ENCODE measurements at regions not wholly inside any gene's neighbourhood (a gene's known extent, or its start where the extent isn't known, plus 50 kb on each side); places are given as distances from the start of the nearest gene placed in this dataset.
"Not testable (repeated sequence)": the region's sequence is repeated elsewhere in the genome, so short reads cannot be mapped to it uniquely, and the experiment has no call there.

DNA sequence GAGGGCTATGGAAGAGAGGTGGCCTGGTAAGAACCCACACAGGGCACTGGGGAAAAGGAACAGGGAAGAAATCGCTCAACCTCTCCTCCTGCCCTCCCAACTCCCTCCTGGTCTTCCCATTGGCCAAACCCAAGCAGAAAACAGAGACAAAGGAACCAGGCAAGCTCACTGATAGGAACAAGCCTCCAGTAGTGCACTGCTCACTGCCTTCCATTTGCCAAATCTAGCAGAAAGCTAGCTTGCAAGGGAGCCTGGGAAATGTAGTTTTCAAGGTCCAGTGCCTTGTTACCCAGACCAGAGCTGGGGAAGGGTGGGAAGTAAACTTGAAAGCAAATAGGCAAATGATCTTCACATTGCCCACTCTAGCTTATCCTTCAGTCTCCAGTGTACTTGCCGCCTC is 556.1 kb upstream of the AUTS2 start:
- DNase-seq = no peak

DNA sequence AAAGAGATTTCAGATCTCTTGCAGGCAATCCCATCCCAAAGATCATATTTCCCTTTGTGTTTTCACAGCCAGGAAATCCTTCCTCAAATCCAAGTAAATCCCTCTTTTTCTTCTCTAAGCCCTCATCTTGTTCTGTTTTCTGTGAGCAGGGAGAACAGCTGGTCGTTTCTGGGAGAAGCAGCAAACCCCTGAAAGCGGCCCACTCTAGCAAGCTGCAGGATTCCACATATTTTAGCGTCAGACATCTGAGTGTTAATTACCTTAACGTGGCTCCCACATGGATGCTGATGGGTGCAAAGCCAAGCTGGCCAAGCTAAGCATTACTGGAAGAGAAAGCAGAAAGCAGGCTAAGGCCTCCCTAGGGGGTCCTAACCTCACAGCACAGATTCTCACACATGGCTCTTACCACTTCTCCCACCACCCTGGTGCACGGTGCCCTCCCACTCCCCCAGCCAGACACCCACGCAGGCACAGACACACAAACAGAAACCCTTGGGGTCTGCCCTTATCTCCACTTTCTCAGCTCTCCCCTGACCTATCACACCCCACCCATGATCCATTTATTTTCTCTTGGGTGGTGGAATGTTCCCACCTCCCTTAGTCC is 551.0 kb upstream of the AUTS2 start:
- no peak for DNase-seq

DNA sequence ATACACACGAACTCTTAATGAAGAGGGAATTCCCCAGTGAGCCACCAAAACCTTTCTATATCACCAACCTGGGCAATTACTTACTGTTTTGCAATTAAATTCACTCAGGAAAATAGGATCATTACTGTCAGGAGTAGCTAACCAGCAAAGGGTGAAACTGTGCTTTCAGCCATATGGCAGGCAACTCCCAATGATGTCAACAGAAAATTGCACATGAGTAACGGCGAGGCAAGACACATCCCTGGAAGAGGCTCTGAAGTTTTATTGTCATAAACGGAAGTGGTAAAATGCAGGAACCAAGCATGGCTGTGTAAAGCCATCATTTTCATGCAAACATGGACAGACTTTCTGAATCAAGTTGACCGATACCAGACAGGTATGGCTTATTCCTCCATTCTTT is 548.9 kb upstream of the AUTS2 start:
- DNase-seq = peak; percentile 15

DNA sequence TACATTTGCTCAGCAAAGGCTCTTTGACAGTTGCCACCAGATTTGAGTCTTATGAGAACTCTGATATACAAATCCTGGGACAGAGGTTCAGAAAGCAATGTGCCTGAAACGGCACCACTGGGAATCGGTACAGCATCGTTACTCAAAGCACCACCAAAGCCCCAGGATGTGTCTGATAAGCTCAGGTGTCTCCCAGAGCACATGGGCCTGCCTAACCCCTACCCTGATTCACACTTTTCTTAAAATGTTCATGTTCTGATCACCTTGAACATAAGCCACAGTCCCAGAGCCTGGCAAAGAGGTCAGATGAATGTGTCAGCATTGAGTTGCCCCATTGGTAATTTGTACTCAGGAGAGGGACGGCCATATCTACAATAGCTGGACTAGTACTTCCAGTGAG is 545.8 kb upstream of the AUTS2 start:
- no peak for DNase-seq

GRCh38 chr7:69060516-69060915 is 537.8 kb upstream of the AUTS2 start:
- DNase-seq = no peak

- DNase-seq = peak; percentile 3
Measured at GRCh38 chr7:69062020-69062765, 536.1 kb upstream of the AUTS2 start.

DNA sequence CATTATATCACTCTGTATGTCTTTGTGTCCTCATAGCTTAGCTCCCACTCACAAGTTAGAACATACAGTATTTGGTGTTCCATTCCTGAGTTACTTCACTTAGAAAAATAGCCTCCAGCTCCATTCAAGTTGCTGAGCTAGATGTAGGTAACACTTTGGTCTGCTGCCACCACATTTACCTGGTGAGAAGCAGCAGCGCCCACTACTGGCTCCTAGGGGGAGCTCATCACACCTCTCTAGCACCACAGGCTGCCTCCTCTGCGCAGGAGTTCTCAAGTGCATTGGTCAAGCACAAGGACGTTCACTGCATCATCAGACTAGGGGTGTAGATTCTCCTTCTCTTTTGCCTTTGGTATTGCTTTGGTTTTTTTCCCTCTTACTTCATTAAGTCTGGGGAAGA is 530.9 kb upstream of the AUTS2 start:
- DNase-seq = peak; percentile 7

DNA sequence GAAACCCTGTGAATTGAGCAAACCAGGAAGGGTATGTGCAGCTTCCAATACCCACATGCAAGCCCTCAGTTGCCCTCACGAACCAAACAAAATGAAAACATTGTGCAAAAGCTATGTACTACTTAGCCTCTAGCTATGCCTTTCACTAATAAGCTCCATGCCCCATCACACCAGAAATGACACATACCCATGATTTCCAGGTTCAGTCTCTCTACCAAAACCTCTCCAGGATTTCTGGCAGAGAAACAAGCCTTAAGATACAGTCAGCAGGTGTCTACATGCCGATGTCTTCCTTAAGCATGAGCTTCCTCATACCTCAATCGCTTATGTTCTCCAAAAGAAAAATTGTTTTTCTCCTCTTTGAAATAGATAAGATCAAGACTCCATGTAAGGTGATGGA is 527.8 kb upstream of the AUTS2 start:
- no peak for DNase-seq

- DNase-seq = no peak
Measured at GRCh38 chr7:69076566-69076965, 521.7 kb upstream of the AUTS2 start.

DNA sequence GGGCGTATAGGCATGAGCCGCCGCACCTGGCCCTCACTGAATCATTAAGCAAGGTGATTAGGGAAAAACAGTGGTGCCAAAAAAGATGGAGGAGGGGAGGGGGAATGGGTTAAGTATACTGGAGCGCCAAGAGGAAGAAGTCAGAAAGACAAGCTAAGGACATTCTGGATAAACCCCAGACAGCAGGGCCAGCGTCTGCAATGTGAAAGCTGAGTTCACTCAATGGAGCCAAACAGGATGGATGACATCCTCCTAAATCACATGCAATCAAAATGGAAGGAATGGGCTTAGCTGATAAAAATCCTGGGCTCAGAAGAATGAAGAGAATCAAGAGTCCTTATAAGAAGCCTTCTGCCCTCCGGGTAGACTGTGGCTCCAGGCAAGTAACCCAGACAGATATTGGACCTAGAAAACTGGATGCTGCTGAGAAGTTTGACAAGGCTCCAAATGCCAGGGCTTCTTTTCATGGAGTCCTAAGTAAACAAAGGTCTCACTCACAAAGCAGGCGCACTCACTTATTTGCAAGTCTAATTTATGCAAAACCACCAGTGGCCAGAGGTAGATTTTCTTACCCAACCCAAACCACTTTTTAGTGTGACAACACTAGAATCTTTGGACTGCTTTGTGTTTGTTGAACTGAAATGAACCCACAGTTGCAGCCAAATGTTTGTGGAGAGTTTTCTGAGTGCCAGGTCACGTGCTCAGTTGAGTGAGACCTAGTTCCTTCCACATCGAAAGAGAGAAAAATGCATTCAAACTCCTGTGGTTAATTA is 519.1 kb upstream of the AUTS2 start:
- DNase-seq = no peak

DNA sequence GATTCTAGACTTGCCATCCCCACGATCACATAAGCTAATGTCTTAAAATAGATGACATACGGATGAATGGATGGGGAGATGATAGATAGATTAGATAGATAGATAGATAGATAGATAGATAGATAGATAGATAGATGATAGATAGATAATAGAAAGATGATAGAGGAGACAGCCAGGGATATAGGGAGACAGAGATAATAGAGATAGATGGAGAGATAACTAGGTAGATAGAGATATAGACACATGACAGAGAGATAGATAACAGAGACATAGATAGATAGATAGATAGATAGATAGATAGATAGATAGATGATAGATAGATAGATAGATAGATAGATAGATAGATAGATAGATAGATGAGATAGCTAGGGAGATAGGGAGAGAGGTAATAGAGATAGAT is 511.0 kb upstream of the AUTS2 start:
- not testable (repeated sequence) for DNase-seq

GRCh38 chr7:69088185-69088584 is 510.1 kb upstream of the AUTS2 start:
- no peak for DNase-seq

DNA sequence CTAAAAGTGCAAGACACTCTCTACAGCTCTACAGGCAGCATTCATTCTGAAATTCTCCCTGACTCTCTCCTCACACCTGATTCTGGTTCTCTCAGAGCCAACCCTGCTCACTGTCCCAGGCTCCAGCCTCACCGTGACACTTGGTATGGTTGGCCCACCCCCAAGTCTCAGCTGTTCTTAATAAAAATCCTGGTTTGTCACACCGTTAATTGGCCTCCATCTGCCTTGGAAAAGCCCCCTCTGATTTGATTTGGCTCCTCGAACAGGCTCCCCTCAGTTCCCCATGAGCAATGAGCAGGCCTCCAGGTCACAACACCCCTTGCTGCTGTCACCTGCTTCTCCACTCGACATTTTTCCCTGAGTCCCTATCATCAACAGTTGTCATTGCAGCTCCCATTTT is 507.3 kb upstream of the AUTS2 start:
- no peak for DNase-seq

DNA sequence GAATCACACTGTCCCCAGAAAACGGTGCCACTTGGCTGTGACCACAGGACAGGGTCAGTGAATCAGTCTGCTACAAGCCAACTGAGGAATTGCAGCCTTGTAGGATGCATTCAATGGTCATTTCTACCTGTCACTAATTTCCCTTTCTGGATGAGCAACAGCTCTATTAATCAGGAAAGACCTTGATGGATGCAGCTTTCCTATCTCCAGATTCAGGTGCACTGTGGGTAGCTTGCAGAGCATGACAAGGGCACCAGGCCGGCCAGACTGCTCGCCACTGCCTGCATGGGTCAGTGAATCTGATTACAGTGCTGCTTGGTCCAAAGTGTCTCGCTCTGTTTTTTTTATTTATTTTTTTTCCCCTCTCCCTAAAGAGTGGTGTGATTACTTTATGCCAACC is 506.8 kb upstream of the AUTS2 start:
- DNase-seq = no peak

DNA sequence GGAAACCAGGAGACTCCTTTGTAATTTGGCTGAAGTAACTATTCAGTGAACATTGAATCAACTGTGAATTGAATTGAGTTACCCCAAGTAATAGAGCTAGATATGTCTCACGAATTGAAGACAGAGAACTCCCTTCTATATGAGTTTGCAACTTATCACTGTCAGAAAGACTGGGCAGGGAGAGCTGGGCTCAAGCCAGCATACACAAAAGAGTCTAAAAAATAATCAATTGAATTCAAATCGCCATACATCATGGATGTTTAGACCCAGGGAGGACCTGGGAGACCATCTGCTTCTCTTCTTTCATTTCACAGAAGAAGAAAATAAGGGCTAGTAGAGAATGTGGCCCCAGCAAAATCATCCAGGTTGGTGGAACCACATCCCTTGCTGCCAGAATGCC is 503.1 kb upstream of the AUTS2 start:
- DNase-seq = no peak

GRCh38 chr7:69095649-69096048 is 502.6 kb upstream of the AUTS2 start:
- peak; percentile 8 for DNase-seq

DNA sequence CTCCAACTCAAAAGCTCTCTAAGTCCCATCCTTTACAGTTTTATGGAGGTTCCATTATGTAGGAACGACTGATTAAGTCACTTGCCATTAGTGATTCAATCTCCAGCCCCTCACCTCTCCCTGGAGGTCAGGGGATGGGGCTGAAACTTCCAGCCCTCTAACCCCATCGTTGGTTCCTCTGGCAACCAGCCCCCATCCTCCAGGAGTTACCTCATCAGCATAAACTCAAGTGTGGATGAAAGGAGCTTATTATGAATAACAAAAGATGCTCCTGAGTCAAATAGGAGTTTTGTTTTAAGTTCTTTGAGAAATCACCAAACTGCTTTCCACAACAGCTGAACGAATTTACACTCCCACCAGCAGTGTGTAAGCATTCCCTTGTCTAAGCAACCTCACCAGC is 494.3 kb upstream of the AUTS2 start:
- no peak for DNase-seq

GRCh38 chr7:69105092-69105491 is 493.2 kb upstream of the AUTS2 start:
- no peak for DNase-seq

DNA sequence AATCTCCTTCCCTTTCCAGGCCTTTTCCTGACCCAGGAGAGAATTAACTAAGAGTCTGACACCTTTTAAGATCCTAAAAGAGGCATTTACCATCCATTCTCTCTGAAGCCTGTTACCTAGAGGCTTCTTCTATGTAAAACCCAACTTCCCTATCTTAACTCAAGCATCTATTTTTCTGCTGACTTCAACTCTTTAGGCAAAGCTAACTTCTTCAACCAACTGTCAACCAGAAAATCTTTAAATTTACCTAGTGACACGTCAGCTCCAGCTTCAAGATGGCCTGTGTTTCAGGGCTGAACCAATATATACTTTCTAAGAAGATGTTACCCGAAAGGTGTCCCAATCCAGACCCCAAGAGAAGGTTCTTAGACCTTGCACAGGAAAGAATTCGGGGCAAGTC is 492.3 kb upstream of the AUTS2 start:
- DNase-seq = no peak

DNA sequence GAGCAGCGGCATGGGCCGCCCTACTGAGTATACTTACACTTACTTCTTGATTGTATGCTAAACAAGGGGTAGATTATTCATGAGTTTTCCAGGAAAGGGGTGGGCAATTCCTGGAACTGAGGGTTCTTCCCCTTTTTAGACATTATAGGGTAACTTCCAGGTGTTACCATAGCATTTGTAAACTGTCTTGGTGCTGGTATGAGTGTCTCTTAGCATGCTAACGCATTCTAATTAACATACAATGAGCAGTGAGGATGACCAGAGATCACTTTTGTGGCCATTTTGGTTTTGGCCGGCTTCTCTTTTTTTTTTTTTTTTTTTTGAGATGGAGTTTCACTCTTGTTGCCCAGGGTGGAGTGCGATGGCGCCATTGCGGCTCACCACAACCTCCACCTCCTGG is 491.8 kb upstream of the AUTS2 start:
- not testable (repeated sequence) for DNase-seq

DNA sequence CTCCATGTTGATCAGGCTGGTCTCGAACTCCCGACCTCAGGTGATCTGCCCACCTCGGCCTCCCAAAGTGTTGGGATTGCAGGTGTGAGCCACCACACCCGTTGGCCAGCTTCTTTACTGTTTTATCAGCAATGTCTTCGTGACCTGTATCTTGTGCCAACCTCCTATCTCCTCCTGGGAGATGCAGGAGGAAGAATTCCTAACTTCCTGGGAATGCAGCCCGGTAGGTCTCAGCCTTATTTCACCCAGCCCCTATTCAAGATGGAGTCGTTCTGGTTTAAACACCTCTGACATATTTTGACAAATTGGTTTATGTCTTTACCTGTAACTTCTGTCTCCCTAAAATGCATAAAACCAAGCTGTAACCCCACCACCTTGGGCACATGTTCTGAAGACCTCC is 491.3 kb upstream of the AUTS2 start:
- not testable (repeated sequence) for DNase-seq

GRCh38 chr7:69108097-69108496 is 490.2 kb upstream of the AUTS2 start:
- DNase-seq = no peak

GRCh38 chr7:69109246-69109645 is 489.0 kb upstream of the AUTS2 start:
- no peak for DNase-seq

DNA sequence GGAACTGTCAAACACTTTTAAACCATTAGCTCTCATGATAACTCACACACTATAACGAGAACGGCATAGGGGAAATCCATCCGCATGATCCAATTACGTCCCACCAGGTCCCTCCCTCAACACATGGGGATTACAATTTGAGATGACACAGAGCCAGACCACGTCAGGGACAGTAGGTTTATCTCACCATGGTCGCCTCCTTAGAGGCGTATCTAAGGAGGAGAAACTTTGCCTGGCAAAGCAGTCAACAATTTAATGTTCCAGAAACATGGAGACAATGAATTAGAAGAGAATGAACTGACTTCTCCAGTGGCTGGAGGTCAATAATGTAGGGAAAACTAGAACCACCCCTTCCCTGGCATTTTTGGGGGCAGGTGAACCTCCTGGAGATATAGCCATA is 488.4 kb upstream of the AUTS2 start:
- no peak for DNase-seq
